ENCODE measurements at regions not wholly inside any gene's neighbourhood (a gene's known extent, or its start where the extent isn't known, plus 50 kb on each side); places are given as distances from the start of the nearest gene placed in this dataset.
"Not testable (repeated sequence)": the region's sequence is repeated elsewhere in the genome, so short reads cannot be mapped to it uniquely, and the experiment has no call there.

GRCh38 chr6:85125526-85125925 is 324.4 kb upstream of the NT5E start:
- no peak for DNase-seq

- DNase-seq: no peak
Measured at GRCh38 chr6:85124472-85125354, 325.2 kb upstream of the NT5E start.

GRCh38 chr6:85121158-85121557 is 328.7 kb upstream of the NT5E start:
- DNase-seq: no peak

- no peak for DNase-seq
Measured at GRCh38 chr6:85118652-85119235, 331.1 kb upstream of the NT5E start.

- no peak for DNase-seq
Measured at GRCh38 chr6:85118233-85118632, 331.6 kb upstream of the NT5E start.

- DNase-seq: no peak
Measured at GRCh38 chr6:85116475-85116874, 333.4 kb upstream of the NT5E start.

GRCh38 chr6:85115876-85116275 is 334.0 kb upstream of the NT5E start:
- no peak for DNase-seq

- no peak for DNase-seq
Measured at GRCh38 chr6:85115376-85115775, 334.5 kb upstream of the NT5E start.

GRCh38 chr6:85114581-85114935 is 335.3 kb upstream of the NT5E start:
- DNase-seq: no peak

GRCh38 chr6:85113934-85114580 is 335.8 kb upstream of the NT5E start:
- DNase-seq: no peak

- DNase-seq: no peak
Measured at GRCh38 chr6:85112540-85112939, 337.3 kb upstream of the NT5E start.

- no peak for DNase-seq
Measured at GRCh38 chr6:85111481-85112011, 338.3 kb upstream of the NT5E start.

- no peak for DNase-seq
Measured at GRCh38 chr6:85110943-85111342, 338.9 kb upstream of the NT5E start.

- DNase-seq: no peak
Measured at GRCh38 chr6:85107701-85108100, 342.2 kb upstream of the NT5E start.

GRCh38 chr6:85096976-85097375 is 332.6 kb upstream of the TBX18 start:
- DNase-seq: no peak

GRCh38 chr6:85092226-85092625 is 327.8 kb upstream of the TBX18 start:
- no peak for DNase-seq

- DNase-seq: no peak
Measured at GRCh38 chr6:85089255-85089654, 324.9 kb upstream of the TBX18 start.

- DNase-seq: no peak
Measured at GRCh38 chr6:85085875-85086274, 321.5 kb upstream of the TBX18 start.

- no peak for DNase-seq
Measured at GRCh38 chr6:85081102-85081501, 316.7 kb upstream of the TBX18 start.

- no peak for DNase-seq
Measured at GRCh38 chr6:85079761-85080160, 315.4 kb upstream of the TBX18 start.

GRCh38 chr6:85078058-85078457 is 313.7 kb upstream of the TBX18 start:
- no peak for DNase-seq

GRCh38 chr6:85077098-85077497 is 312.7 kb upstream of the TBX18 start:
- DNase-seq: no peak

- not testable (repeated sequence) for DNase-seq
Measured at GRCh38 chr6:85071845-85072244, 307.4 kb upstream of the TBX18 start.

GRCh38 chr6:85069577-85069976 is 305.2 kb upstream of the TBX18 start:
- no peak for DNase-seq

Measured in activated CD4-positive, alpha-beta T cell treated with anti-CD3 and anti-CD28 coated beads, Interleukin-2, amount 50 U/mL, for 4 hours (primary cell).